HT1080 (cell line): ENCODE measurements at regions not wholly inside any gene's neighbourhood (a gene's known extent, or its start where the extent isn't known, plus 50 kb on each side); places are given as distances from the start of the nearest gene placed in this dataset.
"Not testable (repeated sequence)": the region's sequence is repeated elsewhere in the genome, so short reads cannot be mapped to it uniquely, and the experiment has no call there.

Experiments
- DNase-seq: peaks from one replicate; pipeline ENCODE4 v3.0.0-alpha.2; 2015; ENCODE audit warnings: low read depth

- no peak for DNase-seq
Measured at GRCh38 chr2:122061206-122061605, 305.8 kb downstream of the TSN start.

DNA sequence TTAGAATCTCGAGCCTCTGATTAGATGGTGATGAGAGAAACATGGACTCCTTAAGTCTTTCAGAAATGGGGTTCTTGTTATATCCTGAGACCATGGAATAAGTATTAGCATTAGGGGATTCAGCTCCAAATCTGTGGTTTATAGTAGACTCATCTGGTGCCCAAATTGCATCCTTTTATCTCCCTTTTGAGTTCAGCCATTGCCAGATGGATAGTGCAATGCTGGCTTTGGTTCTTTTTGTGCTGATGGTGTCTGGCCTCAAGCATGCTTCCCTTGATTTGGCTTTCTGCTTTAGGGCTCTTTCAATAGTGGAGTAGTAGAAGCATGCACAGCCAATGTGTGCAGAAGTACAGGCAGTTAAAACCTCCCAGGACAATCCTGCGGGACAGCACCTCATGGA lies 306.4 kb downstream of the TSN start:
- DNase-seq = no peak

DNA sequence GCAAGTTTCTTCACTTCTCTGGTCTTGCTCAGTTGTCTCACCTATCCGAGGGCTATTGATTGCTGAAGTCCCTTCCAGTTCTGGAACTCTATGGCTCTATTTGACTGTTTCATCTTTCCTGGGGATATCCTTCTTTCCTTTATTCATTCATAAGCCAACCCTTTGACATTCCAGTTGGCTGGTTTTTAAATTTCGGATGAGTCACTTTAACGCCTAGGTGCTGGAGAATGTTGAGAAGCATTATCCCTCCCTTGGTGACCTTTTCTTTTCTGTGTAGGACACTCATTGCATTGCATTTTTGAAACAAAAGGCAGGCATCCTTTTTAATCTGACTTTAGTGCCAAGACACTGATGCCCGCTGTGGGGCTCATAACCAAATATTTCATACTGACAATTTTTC lies 307.1 kb downstream of the TSN start:
- DNase-seq = no peak

DNA sequence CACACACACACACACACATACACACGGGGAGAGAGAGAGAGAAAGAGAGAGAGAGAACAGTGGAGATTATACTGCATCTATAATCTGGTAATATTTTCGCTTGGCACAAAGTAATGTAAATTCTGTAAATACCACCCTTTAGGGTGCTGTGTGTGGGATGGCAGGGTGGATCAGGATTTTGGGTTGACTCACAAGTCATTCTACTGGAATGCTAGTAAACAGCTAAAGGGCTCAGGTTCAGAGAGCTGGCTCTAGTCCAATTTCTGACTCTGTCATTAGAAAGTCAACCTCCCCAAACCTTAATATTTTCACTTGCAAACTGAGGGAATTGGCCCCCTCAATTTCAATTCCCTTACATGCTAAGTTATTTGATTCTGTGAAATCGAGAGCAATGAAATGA lies 308.3 kb downstream of the TSN start:
- DNase-seq = peak; percentile 11

GRCh38 chr2:122070241-122070731 lies 314.8 kb downstream of the TSN start:
- DNase-seq = peak; percentile 91

DNA sequence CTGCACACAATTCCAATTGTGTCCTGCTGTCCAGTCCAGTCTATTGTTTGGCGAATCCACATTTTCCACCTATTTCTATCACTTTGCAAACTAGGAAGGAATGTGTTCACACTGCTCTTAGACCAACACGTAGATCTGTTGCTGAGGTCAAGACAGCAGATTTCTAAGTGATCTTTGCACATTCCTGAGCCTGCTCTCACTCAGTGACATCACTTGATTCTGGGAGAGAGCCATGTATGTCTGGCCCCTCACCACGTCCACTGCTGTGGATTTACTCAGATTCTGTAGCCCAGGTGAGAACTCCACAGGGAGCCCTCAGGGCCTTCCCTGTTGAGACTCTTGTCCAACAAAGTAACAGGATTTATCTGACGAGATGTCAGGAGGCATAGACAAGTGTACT lies 317.2 kb downstream of the TSN start:
- peak; percentile 56 for DNase-seq

DNA sequence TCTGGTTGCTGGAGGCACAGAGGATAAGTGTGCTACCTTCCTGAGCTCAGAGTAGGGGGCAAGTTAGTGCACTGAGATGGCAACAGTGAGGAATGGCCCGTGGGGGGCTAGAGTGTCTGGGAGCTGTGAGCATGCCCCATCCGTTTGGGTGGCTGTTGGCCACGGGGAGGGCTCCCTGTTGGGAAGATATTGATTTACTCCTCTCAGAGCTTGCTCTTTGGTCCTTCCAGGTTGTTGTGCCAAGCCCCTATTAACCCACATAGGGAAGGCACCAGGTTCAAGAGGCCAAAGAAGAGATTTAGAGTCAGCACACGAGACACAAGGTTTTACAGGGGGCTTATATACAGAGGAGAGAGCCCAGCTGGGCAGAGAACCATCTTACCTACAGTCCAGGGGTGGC lies 318.8 kb downstream of the TSN start:
- no peak for DNase-seq

DNA sequence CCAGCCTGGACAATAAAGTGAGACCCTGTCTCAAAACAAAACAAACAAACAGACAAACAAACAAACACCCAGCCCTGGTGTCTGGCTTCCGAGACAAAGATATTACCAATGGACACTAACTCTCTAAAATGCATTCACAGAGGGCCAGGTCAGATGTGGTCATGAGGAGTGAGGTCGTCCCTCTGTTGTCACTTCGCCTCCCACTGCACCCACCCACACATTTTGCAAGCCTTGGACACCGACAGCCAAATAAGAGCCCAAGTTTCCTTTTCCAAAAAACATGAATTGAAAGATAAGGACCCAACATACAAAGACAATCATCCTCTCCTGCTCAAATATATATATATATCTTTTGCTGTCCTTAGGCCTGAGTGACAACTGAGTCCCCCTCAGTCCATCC lies 319.9 kb downstream of the TSN start:
- no peak for DNase-seq

GRCh38 chr2:122077114-122077513 lies 321.7 kb downstream of the TSN start:
- DNase-seq = no peak

DNA sequence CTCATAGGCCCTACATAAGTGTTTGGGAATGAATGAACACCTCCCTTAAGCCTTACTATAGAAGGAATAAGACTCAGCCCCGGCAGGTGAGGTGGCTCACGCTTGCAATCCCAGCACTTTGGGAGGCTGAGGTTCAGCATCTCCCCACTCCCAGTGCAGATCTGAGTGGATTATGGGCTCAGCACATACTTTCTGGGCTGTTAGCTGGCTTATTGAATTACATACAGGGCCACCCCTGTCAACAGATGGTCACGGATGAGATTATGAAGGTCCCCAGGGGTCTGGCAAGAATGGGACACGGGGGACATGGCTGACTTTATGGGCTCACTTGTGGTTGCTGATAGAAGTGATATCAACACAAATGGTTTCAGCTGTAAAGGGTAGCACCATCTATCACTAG lies 322.3 kb downstream of the TSN start:
- no peak for DNase-seq

DNA sequence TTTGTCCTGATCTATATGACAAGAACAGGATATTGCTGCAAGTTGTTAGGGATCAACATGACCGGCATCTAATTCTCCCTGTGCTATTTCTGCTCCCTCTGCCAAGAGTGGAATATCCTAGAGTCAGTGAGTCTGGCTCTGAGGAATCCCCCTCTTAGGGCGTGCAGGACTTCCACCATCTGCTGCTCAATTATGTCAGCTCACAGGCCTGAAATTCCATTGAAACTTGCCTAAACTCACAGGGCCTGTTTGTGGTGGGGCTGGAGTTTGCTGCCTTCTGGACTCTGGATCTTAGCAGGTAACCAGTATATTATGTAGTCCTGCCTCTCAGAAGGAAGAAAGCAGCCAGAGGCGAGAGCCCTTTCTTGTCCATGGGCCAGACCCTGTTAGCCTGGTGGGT lies 323.0 kb downstream of the TSN start:
- DNase-seq = no peak

DNA sequence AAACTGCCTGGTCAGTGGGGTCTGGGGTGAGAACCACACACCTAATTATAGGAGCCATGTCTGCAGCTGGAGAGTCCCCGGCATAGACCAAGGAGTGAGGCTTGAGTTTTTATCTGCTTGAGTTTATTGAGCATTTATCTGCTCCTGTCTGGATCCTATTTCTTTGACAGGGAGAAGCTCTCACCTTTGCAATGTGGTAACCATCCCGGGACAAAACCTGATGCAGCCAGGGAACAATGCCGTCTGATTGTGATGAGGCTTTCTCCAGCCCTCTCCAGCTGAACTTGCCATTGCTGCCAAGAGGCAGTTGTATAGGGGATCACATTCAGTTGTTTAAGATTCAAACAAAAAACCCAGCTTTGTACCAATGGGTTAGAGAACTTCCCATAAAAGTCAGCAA lies 324.4 kb downstream of the TSN start:
- no peak for DNase-seq

DNA sequence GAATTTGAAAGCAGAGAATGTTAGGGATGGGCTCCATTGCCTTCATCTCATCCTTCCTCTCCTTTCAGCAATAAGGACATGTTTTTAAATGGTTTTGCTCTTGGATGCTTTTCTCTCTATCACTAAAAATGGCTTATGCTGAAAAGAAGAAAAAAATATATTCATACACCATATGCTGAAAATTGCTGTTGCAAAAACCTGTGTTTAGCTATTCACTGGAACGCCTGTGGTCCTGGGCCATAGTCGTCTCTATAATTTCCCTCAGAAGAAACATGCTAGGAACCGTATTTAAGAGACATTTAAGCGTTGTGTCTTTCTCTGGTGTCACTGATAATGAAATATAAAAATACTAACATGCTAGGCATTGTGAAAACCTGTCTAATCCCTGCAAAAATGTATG lies 324.9 kb downstream of the TSN start:
- no peak for DNase-seq

DNA sequence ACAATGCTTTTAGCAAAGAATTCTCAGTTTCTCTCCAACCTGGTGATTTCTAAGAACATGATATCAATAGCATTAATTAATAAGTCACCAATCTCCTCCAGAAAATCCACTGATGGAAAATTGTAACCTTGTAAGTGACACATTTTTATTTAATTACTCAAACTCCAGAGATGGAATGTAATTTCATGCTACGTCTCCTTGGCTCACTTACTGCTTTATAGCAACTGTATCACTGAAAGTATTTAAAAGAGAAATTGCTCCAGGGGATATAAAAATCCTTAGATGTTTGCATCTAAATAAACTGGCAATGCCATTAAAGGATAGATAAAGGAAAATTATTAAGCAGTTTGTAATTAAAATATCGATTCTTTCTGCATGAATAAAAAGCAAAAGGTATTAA lies 325.4 kb downstream of the TSN start:
- no peak for DNase-seq

DNA sequence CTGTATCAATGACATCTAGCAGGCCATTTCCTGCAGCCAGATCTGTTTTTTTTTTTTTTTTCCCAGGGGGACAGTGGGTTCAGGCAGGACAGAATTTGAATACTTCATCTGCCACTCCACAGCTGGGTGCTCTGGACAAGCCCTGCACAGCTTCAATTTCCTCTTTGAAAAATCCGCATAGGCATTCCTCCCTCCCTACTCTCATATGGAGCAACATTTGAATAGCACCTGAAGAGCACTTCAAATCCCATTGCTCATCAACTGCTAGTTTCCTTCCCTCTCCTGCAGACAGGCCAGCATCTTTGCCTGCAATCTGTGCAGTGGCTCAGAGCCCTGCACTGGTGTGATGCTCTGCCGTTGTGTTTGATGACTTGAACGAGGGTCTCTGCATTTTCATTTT lies 326.3 kb downstream of the TSN start:
- DNase-seq = no peak

- DNase-seq = no peak
Measured at GRCh38 chr2:122083256-122084048, 328.0 kb downstream of the TSN start.

- DNase-seq = not testable (repeated sequence)
Measured at GRCh38 chr2:122085672-122086071, 330.2 kb downstream of the TSN start.

- DNase-seq = no peak
Measured at GRCh38 chr2:122094557-122094956, 339.1 kb downstream of the TSN start.

DNA sequence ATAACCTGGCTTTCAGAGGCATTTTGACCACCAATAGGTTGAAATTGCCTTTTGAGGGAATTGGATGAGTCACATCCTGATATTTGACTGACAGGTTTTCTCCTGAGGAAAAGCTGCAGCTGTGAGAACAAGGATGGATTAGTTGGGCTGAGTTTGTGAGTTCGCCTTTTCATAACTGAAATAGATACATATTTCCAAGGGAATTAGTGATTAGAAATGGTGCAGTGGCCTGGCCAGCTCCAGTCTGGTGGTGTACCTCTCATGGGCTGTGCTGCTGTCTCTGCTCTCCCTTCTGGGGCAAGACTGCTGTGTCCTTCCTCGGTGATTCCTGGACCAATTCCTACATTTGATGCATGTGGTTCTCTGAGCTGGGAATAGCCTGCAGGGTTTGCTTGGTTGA lies 341.3 kb downstream of the TSN start:
- DNase-seq = peak; percentile 45

DNA sequence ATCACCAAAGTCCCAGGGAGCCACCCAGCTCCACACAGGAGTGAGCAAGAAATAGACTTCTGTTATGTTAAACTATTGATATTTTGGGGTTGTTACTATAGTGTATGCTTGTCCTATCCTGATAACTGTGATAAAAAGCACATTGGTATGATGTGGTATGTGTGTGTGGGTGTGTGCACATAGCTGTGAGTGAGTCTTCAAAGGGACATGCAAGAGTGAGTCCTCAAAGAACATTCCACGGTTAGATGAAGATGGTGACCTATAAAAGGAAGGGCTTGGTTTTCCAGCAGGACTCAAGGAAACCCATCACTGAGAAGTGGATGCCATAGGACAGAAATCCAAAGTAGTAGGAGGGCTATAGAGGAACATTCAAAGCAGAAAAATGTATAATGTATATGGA lies 342.9 kb downstream of the TSN start:
- no peak for DNase-seq

- DNase-seq = peak; percentile 90
Measured at GRCh38 chr2:122100346-122100745, 344.9 kb downstream of the TSN start.

DNA sequence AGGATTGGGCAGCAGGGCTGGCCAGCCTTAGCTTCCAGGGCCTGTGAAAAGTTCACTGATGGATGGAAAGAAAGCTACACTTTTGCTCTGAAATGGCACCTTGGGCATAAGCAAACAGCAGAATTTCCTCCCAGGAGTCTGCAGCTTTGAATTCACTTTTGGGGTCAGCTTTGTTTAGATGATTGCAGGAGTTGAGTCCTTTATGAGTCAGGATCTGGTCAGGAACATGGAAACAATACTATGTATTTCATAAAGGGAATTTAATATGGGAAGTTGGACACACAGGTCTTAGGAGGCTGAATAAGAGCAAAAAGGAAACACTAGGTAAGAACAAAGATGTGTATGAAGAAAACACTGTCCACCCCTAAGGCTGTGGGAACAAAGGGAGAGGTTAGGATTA lies 345.3 kb downstream of the TSN start:
- peak; percentile 73 for DNase-seq

- DNase-seq = peak; percentile 44
Measured at GRCh38 chr2:122101319-122101718, 345.9 kb downstream of the TSN start.
